GM12878 (cell line): ENCODE measurements at regions not wholly inside any gene's neighbourhood (a gene's known extent, or its start where the extent isn't known, plus 50 kb on each side); places are given as distances from the start of the nearest gene placed in this dataset.

ENCODE experiments used
- ATAC-seq: fragments of 200-7000 bp; cut with Tn5 transposase; 3 replicates; pipeline ENCODE4 v1.9.1; 2020; ENCODE audit warnings: mild to moderate bottlenecking, moderate library complexity
- BruUV-seq: library from RNA; stranded (reverse); fragments of 400-500 nt; replicated peaks from 2 replicates; lab custom pipeline; 2021; lab: Mats Ljungman, UMichigan
- CTCF ChIA-PET: fragments of 300-600 bp; sonication (Branson Sonifier 250); formaldehyde crosslinking; extraction: SDS; loops from one replicate; lab custom pipeline; 2021; ENCODE audit warnings: inconsistent platforms; lab: Yijun Ruan, JAX
- POLR2A ChIA-PET: fragments of 350-600 bp; formaldehyde crosslinking; extraction: SDS; loops from one replicate; lab custom pipeline; 2021; ENCODE audit warnings: inconsistent platforms; lab: Charles Lee
- RAD21 ChIA-PET: fragments of 300-600 bp; sonication (Branson Sonifier 250); formaldehyde crosslinking; loops from one replicate; lab custom pipeline; 2023; ENCODE audit warnings: antibody characterized with exemption; ENCODE audit not compliant: unreplicated experiment; lab: Charles Lee
- SMC1A ChIA-PET: fragments of 300-600 bp; sonication (Branson Sonifier 250); formaldehyde crosslinking; loops from one replicate; lab custom pipeline; 2023; ENCODE audit not compliant: unreplicated experiment, uncharacterized antibody; lab: Charles Lee
- DNase-seq: peaks from one replicate; pipeline ENCODE4 v3.0.0-alpha.2; 2011; ENCODE audit warnings: low read depth, low spot score
- FAIRE-seq: peaks from 3 replicates; lab custom pipeline; 2011; peaks lifted over from hg19 to GRCh38; lab: Jason Lieb, UNC
- H2AFZ ChIP-seq: 2 replicates; pipeline ENCODE4 v1.6.0; 2011; ENCODE audit warnings: low read depth, low read length, control low read depth; ENCODE audit not compliant: control insufficient read depth
- H3K27ac ChIP-seq: 2 replicates; pipeline ENCODE4 v1.5.1; 2011; ENCODE audit warnings: control low read depth; ENCODE audit not compliant: control insufficient read depth, insufficient read depth
- H3K27me3 ChIP-seq, 2 experiments: replicated peaks in 1 of 2; 2 replicates each; pipeline versions ENCODE4 v1.6.0 to v1.6.1; 2011; ENCODE audit warnings: low read length in 1 of 2; ENCODE audit not compliant: control insufficient read depth in 2 of 2, insufficient read depth in 2 of 2
- H3K36me3 ChIP-seq, 2 experiments: 2 replicates each; pipeline ENCODE4 v1.5.1; 2011; ENCODE audit warnings: low read length in 1 of 2; ENCODE audit not compliant: control insufficient read depth in 2 of 2, insufficient read depth in 2 of 2
- H3K4me1 ChIP-seq: 2 replicates; pipeline ENCODE4 v1.6.1; 2011; ENCODE audit warnings: mild to moderate bottlenecking, low read length, moderate library complexity, mixed read lengths; ENCODE audit not compliant: control insufficient read depth, insufficient read depth
- H3K4me2 ChIP-seq: 2 replicates; pipeline ENCODE4 v1.6.0; 2011; ENCODE audit warnings: control low read depth; ENCODE audit not compliant: control insufficient read depth, insufficient read depth
- H3K4me3 ChIP-seq: fragments of 200-600 bp; sonication (generic); 2 replicates; pipeline ENCODE4 v1.5.1; 2016
- H3K79me2 ChIP-seq: 2 replicates; pipeline ENCODE4 v1.6.0; 2011; ENCODE audit warnings: low read length; ENCODE audit not compliant: control insufficient read depth, insufficient read depth
- H3K9ac ChIP-seq: 2 replicates; pipeline ENCODE4 v1.8.0; 2011; ENCODE audit warnings: low read length, control low read depth, mixed read lengths; ENCODE audit not compliant: control insufficient read depth, insufficient read depth
- H3K9me3 ChIP-seq: replicated peaks from 3 replicates; pipeline ENCODE4 v1.5.1; 2011; ENCODE audit warnings: mild to moderate bottlenecking, low read length; ENCODE audit not compliant: control insufficient read depth, insufficient read depth
- H4K20me1 ChIP-seq: 2 replicates; pipeline ENCODE4 v1.6.0; 2011; ENCODE audit not compliant: control insufficient read depth, insufficient read depth
- CHD1 ChIP-seq: IDR thresholded peaks from 2 replicates; pipeline ENCODE4 v1.6.1; 2012; ENCODE audit warnings: low read depth, low read length, improper control_type of control experiment
- CHD2 ChIP-seq: IDR thresholded peaks from 2 replicates; pipeline ENCODE4 v1.6.1; 2011; ENCODE audit warnings: low read depth, low read length, improper control_type of control experiment, borderline replicate concordance
- EED ChIP-seq: sonication (generic); IDR thresholded peaks from 2 replicates; pipeline ENCODE4 v1.6.1; 2016; ENCODE audit warnings: antibody characterized with exemption, low read depth
- EZH2 ChIP-seq: IDR thresholded peaks from 2 replicates; pipeline ENCODE4 v1.6.1; 2012; ENCODE audit warnings: low read depth, mild to moderate bottlenecking, control low read depth, inconsistent platforms, low read length, borderline replicate concordance; ENCODE audit not compliant: control insufficient read depth
- IRF4 ChIP-seq: IDR thresholded peaks from 2 replicates; pipeline ENCODE4 v1.6.1; 2011; ENCODE audit warnings: low read depth, low read length
- PML ChIP-seq: IDR thresholded peaks from 2 replicates; pipeline ENCODE4 v1.6.1; 2012; ENCODE audit warnings: low read length, inconsistent platforms
- RB1 ChIP-seq: fragments of 450-650 bp; formaldehyde crosslinking; IDR thresholded peaks from 2 replicates; pipeline ENCODE4 v1.6.1; 2017; ENCODE audit warnings: mild to moderate bottlenecking, borderline replicate concordance
- SIN3A ChIP-seq: IDR thresholded peaks from 2 replicates; pipeline ENCODE4 v1.6.1; 2012; ENCODE audit warnings: low read depth, low read length, improper control_type of control experiment
- USF1 ChIP-seq: IDR thresholded peaks from 2 replicates; pipeline ENCODE4 v1.6.1; 2011; ENCODE audit warnings: borderline replicate concordance, low read depth, mild to moderate bottlenecking, moderate library complexity, mixed read lengths, low read length; ENCODE audit not compliant: insufficient read depth; ENCODE audit errors: extremely low read length
- WGBS: methylation state at CpG from one replicate; pipeline ENCODE4 v1.1.6; 2016; ENCODE audit warnings: low lambda C conversion rate; ENCODE audit not compliant: insufficient replicate concordance, insufficient coverage; ENCODE audit errors: missing lambda C conversion rate; 5-methylcytosine and 5-hydroxymethylcytosine counted together
- in situ Hi-C: fragments of 300-500 bp; cut with MboI; formaldehyde crosslinking; loops from 9 replicates; pipeline ENCODE4 v1.14.3; 2018; ENCODE audit warnings: mixed read lengths
- intact Hi-C: fragments of 100-400 bp; cut with micrococcal nuclease; formaldehyde crosslinking; loops from one replicate; pipeline ENCODE4 v1.14.2; 2022; ENCODE audit not compliant: unreplicated experiment

GRCh38 chr1:34324879-34325440 lies 148.3 kb downstream of the C1orf94 start:
- Histone ChIP-seq H3K27ac (no peak overlapping the region), H3K9ac (no peak overlapping the region), H3K27me3 (no peaks in the 10 kb centered on the region), H3K4me3 (no peak overlapping the region), H3K79me2 (no peaks in the 10 kb centered on the region), H3K4me1 (no peaks in the 10 kb centered on the region), H4K20me1 (no peaks in the 10 kb centered on the region), H3K4me2 (no peak overlapping the region), H3K9me3 (no peaks in the 10 kb centered on the region; the same call in 2 of the 3 replicates), H2AFZ (no peak overlapping the region), H3K36me3 (no peaks in the 10 kb centered on the region)
- CTCF ChIA-PET: interaction anchor here (0.7 to 1.2 kb wide), 2 partner anchors 17 to 655 kb away, joined by 3 read pairs; no protein-coding TSS in a partner anchor
- WGBS: 42% methylated on average over 10 of the region's 10 CpGs
- SMC1A ChIA-PET: interaction anchor here (1.3 kb wide), 1 partner anchor 34 kb away, joined by 4 read pairs; no protein-coding TSS in a partner anchor
- intact Hi-C loops (no loop called here), in situ Hi-C loops (no loop called here)
- no TSS peak for BruUV-seq
- POLR2A ChIA-PET: no interaction called here
- ATAC-seq: no peak
- no peak for TF ChIP-seq EED
- no peak for TF ChIP-seq USF1
- TF ChIP-seq EZH2: no peak
- no peak for TF ChIP-seq PML
- no peak for TF ChIP-seq RB1
- TF ChIP-seq IRF4: no peak
- no peak for TF ChIP-seq CHD2
- no peak for TF ChIP-seq CHD1
- no peak for TF ChIP-seq SIN3A
- FAIRE-seq: no peak
- no peak for DNase-seq
- RAD21 ChIA-PET: no interaction called here
